GM03348 (cell line): ENCODE measurements at regions not wholly inside any gene's neighbourhood (a gene's known extent, or its start where the extent isn't known, plus 50 kb on each side); places are given as distances from the start of the nearest gene placed in this dataset.

Experiments
- DNase-seq: peaks from one replicate; pipeline ENCODE4 v3.0.0; 2012; ENCODE audit warnings: low spot score

- peak; percentile 66 for DNase-seq
Measured at GRCh38 chr1:218823291-218823900, 350.3 kb upstream of the LYPLAL1 start.

- DNase-seq, result no peak
Measured at GRCh38 chr1:218827486-218827885, 346.2 kb upstream of the LYPLAL1 start.

DNA sequence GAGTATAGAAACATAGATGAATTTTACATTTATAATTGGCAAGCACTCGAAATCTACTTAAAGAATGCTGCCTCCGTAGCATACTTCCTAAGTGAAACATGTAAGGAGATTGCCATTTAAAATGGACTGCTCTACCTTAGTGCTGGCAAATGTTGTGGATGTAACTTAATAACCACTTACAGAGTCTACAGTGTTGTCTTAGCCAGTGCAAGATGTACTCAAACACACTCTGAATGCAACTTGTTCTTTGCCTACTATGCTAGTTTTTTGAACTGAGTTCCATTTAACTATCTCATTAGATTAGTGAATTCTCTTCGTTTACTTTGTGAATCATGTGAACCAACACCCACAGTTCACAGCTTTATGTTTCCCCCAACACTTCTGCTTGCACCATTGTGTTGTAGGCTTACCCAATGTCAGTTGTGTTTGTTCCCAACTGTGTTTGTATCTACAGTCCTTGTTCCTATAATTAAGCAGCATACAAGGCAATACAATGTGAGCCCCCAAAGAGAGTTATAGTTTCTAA lies 345.5 kb upstream of the LYPLAL1 start:
- DNase-seq, result no peak

DNA sequence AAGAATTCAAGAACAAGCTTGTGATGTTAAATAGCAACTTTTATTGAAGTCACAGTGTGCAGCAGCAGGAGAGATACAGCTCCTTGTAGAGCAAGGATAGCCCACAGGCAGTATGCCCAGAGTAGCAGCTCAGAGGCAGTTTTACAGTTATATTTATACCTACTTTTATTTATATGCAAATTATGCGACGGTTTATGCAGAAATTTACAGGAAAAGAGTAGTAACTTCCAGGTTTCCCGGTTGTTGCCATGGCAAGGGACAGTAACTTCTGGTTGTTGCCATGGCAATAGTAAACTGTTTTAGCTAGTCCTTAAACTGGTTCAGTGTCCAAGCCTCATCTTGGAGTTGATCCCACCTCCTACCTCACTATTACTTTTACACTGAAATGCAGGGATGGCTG lies 344.6 kb upstream of the LYPLAL1 start:
- no peak for DNase-seq

- DNase-seq, result no peak
Measured at GRCh38 chr1:218835609-218836008, 338.1 kb upstream of the LYPLAL1 start.

GRCh38 chr1:218836264-218836663 lies 337.4 kb upstream of the LYPLAL1 start:
- no peak for DNase-seq

DNA sequence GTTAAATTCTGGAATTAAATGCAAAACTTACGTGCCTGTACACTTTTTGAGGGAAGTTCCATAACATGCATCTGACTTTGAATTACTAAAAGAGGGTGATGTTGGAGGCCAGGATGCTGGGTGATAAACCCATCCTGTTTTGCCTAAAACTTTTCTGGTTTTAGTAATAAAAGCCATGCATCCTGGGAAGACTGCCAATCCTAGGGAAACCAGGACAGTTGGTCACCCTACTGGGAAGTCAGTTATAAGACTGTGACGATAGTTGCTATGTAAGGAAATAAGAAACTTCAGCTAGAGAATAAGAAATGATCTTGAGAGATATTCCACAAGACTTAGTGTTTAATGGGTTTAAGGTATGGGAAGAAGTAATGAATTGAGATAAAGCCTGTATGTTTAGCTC lies 336.6 kb upstream of the LYPLAL1 start:
- DNase-seq, result no peak

GRCh38 chr1:218845589-218845988 lies 328.1 kb upstream of the LYPLAL1 start:
- no peak for DNase-seq

- DNase-seq, result no peak
Measured at GRCh38 chr1:218846181-218846580, 327.5 kb upstream of the LYPLAL1 start.

DNA sequence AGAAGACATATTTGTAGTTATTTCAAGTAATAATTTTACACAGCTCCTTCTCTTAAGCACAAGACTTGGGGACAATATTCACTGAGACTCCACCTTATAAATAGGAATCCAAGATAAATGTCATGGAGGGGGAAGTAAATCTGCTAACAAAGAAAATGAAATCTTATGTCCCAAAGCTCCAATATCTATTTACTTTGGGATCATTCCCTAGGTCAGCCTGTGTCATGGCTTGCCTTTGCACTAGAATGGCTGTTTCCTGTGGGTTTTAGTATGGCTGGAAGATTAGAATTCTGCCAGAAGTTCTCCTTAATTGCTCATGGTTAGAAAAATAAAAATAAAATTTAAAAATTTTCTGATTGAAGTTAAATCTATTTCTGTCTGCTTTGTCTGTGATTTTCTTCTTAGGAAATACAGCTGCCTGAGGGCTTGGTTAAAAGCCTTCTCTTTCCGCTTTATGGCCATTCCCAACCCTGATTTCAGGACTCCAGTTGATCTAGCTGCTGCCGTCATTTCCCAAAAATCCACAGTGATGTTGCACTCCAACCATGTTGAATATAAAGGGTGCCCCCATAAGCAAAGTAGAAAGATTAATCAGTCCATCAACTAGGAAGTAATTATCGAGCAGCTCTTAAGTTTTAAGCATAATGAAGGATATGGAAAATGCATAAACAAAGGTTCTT lies 326.4 kb upstream of the LYPLAL1 start:
- DNase-seq, result no peak

DNA sequence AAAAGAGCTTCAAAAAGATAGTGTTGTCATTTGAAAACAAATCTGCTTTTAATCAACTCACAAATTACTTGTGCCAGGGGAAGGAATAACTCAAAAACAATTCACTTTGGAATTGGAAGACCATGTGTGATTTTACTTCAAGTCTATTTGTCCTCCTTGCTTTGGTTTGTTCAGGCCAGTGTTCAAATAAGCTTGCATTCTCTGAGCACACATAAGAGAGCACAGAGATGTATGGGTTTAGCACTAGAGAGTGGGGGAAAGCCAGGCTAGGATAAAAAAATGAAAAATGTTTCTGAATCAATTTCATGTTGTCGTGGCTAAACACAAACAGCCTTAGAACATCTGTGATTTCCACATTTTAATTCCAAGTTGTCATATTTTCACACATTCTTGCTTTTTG lies 325.7 kb upstream of the LYPLAL1 start:
- no peak for DNase-seq

DNA sequence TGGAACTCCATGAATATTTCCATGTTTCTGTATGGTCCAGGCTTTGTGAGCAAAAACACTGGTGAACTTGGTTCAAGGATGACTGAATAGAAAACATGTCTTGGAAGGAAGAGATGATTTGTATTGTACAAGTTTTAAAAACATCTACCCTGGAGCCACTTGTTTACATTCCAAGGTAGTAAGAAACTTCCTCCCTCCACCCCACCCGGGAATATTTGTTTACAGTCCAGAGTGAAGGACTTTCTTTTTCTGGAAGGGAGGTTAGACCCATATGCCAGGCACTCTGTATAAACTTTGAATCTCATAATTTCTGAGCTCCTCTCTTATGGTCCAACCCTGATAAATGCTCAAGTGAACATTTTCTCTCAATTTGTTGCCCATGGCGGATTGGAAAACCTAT lies 323.3 kb upstream of the LYPLAL1 start:
- DNase-seq, result peak; percentile 48

DNA sequence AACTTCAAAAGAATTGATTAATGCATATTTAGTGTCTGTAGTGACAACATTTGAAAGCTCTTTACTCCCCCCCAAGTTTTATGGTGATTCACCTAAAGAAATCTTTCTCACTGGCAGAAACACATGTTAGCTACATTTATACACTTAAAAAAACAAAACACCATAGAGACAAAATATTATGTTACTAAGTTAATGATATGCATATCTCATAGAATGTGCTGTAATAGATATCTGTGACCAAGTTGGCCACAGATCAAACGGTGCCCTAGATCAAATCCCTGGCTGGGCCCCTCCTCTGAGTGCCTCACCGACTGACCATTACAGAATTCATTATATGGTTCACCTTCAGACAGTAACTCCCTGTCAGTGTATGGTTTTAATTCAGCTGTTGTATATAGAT lies 322.1 kb upstream of the LYPLAL1 start:
- DNase-seq, result no peak

DNA sequence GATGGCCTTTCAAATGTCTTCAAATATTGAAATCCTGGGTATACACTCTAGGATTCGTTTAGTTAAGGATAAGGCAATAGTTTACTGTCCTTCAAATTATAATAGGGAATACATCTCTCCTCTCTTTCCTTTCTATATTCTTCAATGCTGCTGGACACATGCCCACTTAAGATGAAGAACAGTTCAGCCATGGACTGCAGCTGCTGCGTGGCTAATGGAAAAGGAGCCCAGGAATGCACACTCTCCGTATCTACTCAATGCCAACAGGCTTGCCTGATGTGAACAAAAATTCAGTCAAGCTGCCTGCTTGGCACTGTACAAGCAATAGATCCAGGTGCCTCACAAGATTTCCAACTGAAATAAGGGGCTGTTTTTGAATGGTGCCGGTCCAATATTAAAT lies 321.2 kb upstream of the LYPLAL1 start:
- DNase-seq, result no peak

GRCh38 chr1:218863987-218864386 lies 309.7 kb upstream of the LYPLAL1 start:
- DNase-seq, result no peak

- peak; percentile 22 for DNase-seq
Measured at GRCh38 chr1:218865591-218865990, 308.1 kb upstream of the LYPLAL1 start.

- no peak for DNase-seq
Measured at GRCh38 chr1:218866507-218866906, 307.2 kb upstream of the LYPLAL1 start.

DNA sequence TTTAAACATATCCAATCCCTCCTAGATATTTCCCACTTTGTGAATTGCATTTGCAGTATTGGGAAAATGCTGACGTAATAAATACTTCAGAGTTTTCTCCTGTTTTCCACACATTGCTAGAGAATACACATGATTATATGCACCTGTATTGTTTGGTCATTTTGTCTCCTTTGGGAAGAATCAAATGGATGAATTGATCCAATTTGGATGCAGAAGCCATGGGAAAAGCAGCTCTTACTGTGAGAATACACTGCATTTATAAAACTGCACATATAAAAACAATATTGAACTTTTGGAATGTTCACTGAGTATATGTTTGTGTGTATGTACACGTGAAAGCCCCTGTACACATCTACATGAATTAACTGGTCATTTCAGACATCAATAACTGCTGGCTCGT lies 306.6 kb upstream of the LYPLAL1 start:
- no peak for DNase-seq

DNA sequence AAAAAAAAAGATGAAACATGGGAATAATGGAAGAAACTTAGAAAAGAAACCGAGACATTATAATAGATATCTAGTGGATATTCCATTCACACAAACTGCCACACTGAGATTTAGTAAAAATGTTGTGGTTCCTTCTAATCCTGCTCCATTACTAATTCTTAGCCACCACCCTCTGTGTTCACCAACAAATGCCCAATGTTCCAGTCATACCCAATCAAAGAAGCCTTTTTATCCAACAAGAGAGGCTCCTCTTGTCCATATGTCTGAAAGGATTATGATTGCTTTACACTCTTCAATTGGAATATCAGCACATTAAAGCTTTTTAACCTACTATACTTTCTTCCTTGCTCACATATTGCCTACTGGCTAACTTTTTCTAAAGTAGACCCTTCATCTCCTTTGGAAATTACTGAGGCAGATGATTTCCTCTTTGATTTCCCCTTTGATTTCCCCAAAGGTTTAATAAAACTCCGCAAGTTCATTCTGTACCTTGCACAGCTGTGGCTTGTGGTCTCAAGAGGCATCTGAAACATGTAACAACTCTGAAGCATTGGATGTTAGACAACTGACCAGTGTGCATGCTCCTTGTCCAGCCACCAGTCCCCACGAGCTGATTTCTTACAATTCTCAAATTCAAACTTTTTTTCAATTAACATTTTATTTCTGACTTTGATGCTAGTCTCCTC lies 305.6 kb upstream of the LYPLAL1 start:
- no peak for DNase-seq

- no peak for DNase-seq
Measured at GRCh38 chr1:218869276-218869675, 304.4 kb upstream of the LYPLAL1 start.

GRCh38 chr1:218872026-218872425 lies 301.7 kb upstream of the LYPLAL1 start:
- no peak for DNase-seq

DNA sequence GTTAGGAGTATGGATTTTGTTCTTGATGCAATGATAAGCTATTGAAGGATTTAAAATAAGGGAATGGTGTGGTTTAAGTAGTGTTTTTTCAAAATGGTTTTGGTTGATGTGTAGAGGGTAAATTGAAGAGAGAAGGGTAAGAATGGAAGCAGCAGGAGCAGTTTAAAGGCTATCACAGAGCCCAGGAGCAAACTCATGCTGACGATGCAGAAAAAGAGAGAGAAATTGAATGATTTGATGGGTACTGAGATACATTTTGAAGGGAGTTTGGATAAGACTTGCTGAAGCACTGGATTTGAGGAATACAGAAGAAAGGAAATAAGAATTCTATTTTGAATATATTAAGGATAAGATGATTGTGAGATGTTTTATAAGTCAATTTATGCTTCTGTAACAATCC lies 300.8 kb upstream of the LYPLAL1 start:
- DNase-seq, result no peak

GRCh38 chr1:218874313-218874712 lies 299.4 kb upstream of the LYPLAL1 start:
- DNase-seq, result peak; percentile 9
